GM21786 (cell line): ENCODE measurements at regions not wholly inside any gene's neighbourhood (a gene's known extent, or its start where the extent isn't known, plus 50 kb on each side); places are given as distances from the start of the nearest gene placed in this dataset.

Source experiments
- ATAC-seq: cut with Tn5 transposase; IDR thresholded peaks from one replicate; pipeline ENCODE4 v1.9.1; 2021; ENCODE audit not compliant: unreplicated experiment

GRCh38 chr1:93815366-93816110 is 63.5 kb downstream of the DNTTIP2 start:
- ATAC-seq = no peak

GRCh38 chr1:93814795-93815340 is 64.1 kb downstream of the DNTTIP2 start:
- ATAC-seq = no peak

GRCh38 chr1:93814059-93814794 is 64.8 kb downstream of the DNTTIP2 start:
- peak; percentile 58 for ATAC-seq

- ATAC-seq = no peak
Measured at GRCh38 chr1:93813076-93813475, 65.9 kb downstream of the DNTTIP2 start.

- ATAC-seq = no peak
Measured at GRCh38 chr1:93811326-93812065, 67.5 kb downstream of the DNTTIP2 start.

- no peak for ATAC-seq
Measured at GRCh38 chr1:93810316-93810715, 68.7 kb downstream of the DNTTIP2 start.

GRCh38 chr1:93808871-93809270 is 70.1 kb downstream of the DNTTIP2 start:
- no peak for ATAC-seq

- ATAC-seq = no peak
Measured at GRCh38 chr1:93807311-93807930, 71.6 kb downstream of the DNTTIP2 start.

- ATAC-seq = no peak
Measured at GRCh38 chr1:93805027-93805610, 73.9 kb downstream of the DNTTIP2 start.

- ATAC-seq = no peak
Measured at GRCh38 chr1:93804412-93804811, 74.6 kb downstream of the DNTTIP2 start.

GRCh38 chr1:93801471-93801870 is 77.5 kb downstream of the DNTTIP2 start:
- ATAC-seq = no peak

- ATAC-seq = no peak
Measured at GRCh38 chr1:93800856-93801255, 78.2 kb downstream of the DNTTIP2 start.

- ATAC-seq = no peak
Measured at GRCh38 chr1:93798291-93798690, 80.7 kb downstream of the DNTTIP2 start.

GRCh38 chr1:93784538-93784937 is 94.5 kb downstream of the DNTTIP2 start:
- ATAC-seq = no peak

GRCh38 chr1:93783876-93784275 is 95.1 kb downstream of the DNTTIP2 start:
- no peak for ATAC-seq

- ATAC-seq = no peak
Measured at GRCh38 chr1:93779540-93780165, 98.0 kb upstream of the BCAR3 start.

GRCh38 chr1:93778457-93778856 is 96.8 kb upstream of the BCAR3 start:
- no peak for ATAC-seq

GRCh38 chr1:93777255-93777654 is 95.6 kb upstream of the BCAR3 start:
- ATAC-seq = no peak

GRCh38 chr1:93776728-93777127 is 95.1 kb upstream of the BCAR3 start:
- ATAC-seq = no peak

- no peak for ATAC-seq
Measured at GRCh38 chr1:93775224-93775623, 93.6 kb upstream of the BCAR3 start.
